ENCODE measurements at regions not wholly inside any gene's neighbourhood (a gene's known extent, or its start where the extent isn't known, plus 50 kb on each side); places are given as distances from the start of the nearest gene placed in this dataset.

DNA sequence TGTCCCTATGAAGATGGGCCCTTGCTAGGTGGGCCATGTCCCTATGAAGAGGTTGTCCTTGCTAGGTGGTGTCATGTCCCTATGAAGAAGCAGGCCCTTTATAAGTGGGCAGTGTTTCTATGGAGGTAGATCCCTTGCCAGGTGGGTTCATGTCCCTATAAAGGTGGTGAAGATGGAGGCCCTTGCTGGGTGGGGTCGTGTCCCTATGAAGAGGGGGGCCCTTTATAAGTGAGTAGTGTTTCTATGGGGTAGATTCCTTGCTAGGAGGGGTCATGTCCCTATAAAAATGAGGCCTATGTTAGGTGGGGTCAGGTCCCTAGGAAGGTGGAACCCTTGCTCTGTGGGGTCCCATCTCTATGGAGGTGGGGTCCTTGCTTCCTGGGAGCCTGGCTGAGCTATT lies 283.4 kb upstream of the IRX2 start:
- no peak for TF ChIP-seq CTCF (IDR thresholded peaks at IDR 0.05)
- TF ChIP-seq MYC (IDR thresholded peaks at IDR 0.05; ENCODE audit: borderline replicate concordance, low read length) = no peak
- TF ChIP-seq MAX (IDR thresholded peaks at IDR 0.05) = no peak
- TF ChIP-seq MAFK (IDR thresholded peaks at IDR 0.05; ENCODE audit: partially characterized antibody) = no peak
- TF ChIP-seq EHMT2 (IDR thresholded peaks at IDR 0.05; ENCODE audit: low read depth) = no peak
- TF ChIP-seq JUN (IDR thresholded peaks at IDR 0.05) = no peak
- no peak for TF ChIP-seq MAZ (IDR thresholded peaks at IDR 0.05; ENCODE audit: borderline replicate concordance, low read depth, low read length)
- TF ChIP-seq KDM1A (IDR thresholded peaks at IDR 0.05; ENCODE audit: low read depth) = no peak
- no peak for TF ChIP-seq CEBPB (IDR thresholded peaks at IDR 0.05)
- no peak for TF ChIP-seq HDAC2 (IDR thresholded peaks at IDR 0.05)

Data from A549 (cell line).